LNCAP (cell line): ENCODE measurements at regions not wholly inside any gene's neighbourhood (a gene's known extent, or its start where the extent isn't known, plus 50 kb on each side); places are given as distances from the start of the nearest gene placed in this dataset.
A peak's percentile ranks its signal among the peaks of the same experiment; 100 is the strongest.

Experiments
- TF ChIP-seq, protein P1 (sequence below): fragments of 450-650 bp; IDR thresholded peaks from 2 replicates; pipeline ENCODE4 v1.5.1; 2017; ENCODE audit warnings: mild to moderate bottlenecking

DNA sequence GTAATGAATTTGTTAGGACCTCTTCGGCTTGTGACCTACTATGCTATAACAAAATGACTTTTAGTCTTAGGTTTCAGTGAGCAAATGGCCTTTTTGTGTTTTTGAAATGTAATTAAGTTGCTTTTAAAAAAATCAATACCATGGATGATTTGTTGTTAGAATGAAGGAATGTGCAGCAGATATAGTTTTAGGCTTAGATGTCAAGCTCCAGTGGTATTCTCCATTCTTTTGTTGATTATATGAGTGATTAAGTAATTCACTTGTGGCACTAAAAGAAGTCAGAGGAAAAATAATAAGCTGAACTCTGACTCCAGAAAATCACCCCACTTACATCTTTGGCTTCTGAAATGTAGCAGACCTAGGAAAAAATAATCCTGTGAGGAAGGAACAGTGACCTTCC lies 474.1 kb upstream of the MIS18BP1 start:
- TF ChIP-seq, protein P1, sequence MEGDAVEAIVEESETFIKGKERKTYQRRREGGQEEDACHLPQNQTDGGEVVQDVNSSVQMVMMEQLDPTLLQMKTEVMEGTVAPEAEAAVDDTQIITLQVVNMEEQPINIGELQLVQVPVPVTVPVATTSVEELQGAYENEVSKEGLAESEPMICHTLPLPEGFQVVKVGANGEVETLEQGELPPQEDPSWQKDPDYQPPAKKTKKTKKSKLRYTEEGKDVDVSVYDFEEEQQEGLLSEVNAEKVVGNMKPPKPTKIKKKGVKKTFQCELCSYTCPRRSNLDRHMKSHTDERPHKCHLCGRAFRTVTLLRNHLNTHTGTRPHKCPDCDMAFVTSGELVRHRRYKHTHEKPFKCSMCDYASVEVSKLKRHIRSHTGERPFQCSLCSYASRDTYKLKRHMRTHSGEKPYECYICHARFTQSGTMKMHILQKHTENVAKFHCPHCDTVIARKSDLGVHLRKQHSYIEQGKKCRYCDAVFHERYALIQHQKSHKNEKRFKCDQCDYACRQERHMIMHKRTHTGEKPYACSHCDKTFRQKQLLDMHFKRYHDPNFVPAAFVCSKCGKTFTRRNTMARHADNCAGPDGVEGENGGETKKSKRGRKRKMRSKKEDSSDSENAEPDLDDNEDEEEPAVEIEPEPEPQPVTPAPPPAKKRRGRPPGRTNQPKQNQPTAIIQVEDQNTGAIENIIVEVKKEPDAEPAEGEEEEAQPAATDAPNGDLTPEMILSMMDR: no peak

DNA sequence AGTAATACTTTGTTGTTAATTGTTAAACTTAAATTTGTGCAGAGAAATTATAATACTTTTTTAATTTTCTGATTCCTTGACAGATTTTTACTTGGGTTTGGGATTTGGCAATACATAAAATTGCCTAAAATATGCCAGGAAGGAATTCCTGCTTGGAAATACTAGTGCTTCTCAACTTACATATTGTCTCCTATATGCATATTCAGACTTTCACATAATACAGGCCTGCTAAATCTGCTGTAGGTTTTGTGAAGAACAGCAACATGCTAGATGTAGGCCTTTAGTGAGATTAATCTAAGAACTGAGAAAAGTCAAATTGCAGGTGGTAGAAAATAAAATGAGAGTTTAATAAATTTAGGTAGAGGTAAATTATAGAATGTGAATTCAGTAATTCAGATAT lies 468.5 kb upstream of the MIS18BP1 start:
- TF ChIP-seq, protein P1: no peak

DNA sequence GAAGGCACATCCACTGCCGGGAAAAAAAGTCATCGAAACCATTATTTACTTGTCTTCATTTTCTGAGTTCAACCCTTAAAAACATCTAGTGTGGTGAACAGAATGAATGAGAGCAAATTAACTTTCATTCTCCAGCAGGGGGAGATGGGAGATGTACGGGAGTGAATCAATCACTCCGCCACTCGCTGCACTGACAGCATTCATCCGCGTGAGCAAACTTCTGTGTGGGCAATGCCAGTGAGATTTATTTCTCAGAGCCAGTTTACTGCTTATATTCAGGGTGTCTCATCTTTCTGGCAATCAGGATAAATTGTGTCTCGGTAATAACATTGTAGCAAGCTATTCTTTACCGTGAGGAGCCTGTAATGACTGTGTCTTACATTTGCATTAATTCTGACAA lies 463.6 kb upstream of the MIS18BP1 start:
- TF ChIP-seq, protein P1: peak; percentile 58; the same call in 1 of the 2 replicates

DNA sequence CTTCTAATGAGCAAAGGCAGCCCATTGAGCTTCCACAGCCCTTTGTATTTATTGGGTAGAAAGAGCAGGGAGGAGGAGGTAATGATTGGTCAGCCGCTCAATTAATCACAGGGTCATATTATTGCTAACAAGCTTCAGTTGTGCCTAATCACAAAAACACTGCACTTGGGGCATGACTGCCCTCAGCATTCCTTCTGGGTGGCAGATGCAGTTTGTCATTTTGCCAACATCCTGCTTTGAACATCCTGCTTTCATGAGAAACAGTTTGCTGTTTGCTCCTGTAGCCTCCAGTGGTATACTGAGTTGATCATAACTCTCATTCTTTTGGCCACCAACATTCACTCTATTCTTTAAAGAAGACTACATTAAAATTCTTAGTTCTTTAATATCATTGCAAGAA lies 462.9 kb upstream of the MIS18BP1 start:
- TF ChIP-seq, protein P1: no peak

DNA sequence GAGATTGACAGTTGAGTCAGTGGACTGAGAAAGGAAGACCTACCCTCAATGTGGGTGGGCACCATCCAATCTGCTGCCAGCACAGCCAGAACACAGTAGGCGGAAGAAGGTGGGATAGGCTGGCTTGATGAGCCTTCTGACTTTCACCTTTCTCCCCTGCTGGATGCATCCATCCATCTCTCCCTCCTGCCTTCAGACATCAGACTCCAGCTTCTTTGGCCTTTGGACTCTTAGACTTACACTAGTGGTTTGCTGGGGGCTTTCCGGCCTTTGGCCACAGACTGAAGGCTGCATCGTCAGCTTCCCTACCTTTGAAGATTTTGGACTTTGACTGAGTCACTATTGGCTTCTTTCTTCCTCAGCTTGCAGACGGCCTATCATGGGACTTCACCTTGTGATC lies 456.5 kb upstream of the MIS18BP1 start:
- TF ChIP-seq, protein P1: no peak

DNA sequence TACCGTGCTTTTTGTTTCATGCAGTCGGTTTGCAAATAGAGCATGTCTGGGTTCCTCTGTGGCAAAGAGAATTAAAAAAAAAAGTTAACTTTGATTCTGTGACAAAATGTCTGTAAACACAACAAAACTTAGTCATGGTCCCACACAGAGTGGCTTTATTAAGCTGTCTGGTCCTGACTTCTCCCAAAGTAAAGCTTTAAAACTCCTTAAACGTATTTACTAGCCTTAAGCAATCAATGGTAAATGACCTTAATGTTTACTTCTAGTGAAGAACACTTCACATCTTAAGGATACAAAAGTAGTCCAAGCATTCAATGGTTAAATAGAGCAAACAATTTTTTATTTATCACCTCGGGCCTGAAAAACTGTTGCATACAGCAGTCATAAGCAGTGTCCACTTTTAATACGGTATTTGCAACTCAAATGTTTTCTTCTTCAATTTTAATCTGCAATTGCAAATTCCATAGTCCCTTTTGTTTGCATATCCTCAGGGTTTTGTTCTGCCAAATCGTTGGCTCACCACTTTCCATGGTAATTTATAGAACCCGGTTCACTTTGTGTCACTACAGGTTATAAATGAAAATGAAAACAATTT lies 453.0 kb upstream of the MIS18BP1 start:
- TF ChIP-seq, protein P1: no peak

DNA sequence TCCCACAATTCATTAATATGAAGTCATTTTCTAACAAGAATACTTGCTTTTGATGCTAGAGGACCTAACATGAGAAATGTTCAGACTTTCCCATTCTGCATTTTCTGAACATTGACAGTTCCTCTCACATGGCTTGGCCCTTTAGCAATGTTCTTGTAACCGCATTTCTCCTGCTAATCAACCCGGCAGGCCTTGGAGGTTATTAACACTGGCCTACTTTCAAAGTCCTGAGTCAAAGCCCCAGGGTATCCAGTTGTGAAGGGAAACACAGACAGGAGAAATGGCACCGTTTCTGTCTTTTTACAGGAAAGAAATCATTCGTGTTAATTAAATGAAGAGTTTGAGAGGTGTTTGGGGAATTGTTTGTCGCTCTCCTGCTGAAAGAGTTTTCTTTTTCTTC lies 446.5 kb upstream of the MIS18BP1 start:
- TF ChIP-seq, protein P1: no peak
